HG02970 (cell line): ENCODE measurements at regions not wholly inside any gene's neighbourhood (a gene's known extent, or its start where the extent isn't known, plus 50 kb on each side); places are given as distances from the start of the nearest gene placed in this dataset.

ENCODE experiments used
- ATAC-seq: cut with Tn5 transposase; IDR thresholded peaks from one replicate; pipeline ENCODE4 v1.9.1; 2021; ENCODE audit warnings: mild to moderate bottlenecking, moderate library complexity, moderate number of reproducible peaks; ENCODE audit not compliant: unreplicated experiment, low FRiP score

DNA sequence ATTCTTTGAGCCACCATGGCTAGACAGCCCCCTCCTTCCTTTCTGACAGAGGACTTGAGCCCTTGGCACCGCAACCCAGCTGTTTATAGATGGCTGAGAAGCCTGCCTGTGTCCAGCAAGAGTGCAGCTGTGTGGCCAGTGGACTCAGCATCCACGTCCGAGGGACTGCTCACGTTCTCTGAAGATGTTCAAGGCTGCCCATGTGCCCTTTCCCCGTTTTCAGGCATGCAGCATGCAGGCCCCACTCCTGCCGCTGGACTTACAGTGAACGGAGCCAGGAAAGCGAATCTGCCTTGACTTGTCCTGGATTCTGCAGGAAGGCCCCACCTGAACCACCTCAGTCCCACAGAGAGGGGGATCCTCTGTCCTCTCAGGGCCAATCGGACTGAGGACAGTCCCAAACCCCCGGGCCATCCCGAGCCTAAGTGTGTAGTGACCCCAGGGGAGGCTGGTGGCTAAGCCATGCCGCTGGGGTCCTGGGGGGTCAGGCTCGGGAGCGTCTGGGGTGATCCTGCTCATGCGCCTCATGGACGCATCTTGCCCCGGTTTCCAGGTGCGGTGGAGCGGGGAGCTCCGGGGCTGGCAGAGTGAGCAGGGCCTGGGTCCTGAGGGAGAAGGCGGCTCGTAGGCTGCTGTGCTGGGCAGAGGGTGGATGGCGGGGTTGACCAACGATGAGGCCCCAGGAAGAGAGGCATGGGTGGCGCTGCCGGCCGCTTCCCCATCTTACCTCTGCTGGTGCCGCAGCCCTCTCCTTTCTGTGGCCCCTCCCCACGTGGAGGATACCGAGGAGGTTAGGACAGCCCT lies 170.7 kb downstream of the CTTN start:
- ATAC-seq, result no peak

DNA sequence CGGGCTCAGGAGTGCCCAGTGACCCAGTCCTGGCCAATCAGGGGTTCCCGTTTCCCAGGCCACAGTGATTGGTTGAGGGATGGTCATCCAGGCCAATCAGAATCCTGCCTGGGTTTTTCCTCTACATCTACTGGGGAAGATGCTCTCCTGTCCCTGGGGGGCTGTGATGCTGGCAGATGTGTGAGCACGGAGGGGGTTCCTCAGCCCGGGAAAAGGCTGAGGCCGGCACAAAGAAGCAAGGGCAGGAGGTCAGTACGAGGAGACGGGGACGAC lies 171.2 kb downstream of the CTTN start:
- no peak for ATAC-seq

DNA sequence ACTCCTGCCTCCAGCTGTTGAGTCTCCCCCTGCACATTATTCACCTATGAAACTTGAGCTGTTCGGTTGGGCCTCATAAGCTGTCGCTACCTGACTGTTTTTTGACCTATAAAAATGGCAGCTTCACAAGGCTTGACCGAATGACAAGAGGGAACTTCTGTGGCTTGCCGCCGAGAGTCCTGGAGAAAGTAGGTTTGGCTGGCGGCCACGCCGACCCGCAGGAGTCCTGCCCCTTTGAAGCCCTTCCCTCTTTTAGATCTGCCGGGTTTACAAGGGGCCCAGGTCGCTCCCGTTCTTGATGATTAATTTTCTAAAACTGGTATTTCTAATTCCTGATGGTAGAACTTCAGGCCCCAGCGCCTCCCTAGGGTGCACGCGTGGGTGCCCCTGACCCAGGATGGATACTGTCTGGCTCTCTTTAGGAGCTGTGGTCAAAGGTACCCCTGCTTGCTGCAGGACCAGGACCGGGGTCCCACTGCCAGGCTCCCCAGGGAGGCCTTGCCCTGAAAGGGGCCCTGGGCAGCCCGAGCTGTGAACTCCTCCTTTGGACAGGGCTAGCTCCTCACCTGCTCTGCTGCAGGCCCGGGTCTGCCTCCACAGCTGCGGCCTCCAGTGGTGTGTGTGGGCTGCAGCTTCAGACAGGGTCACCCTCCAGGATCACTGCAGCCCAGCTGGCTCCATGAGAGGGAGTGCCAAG lies 171.8 kb downstream of the CTTN start:
- no peak for ATAC-seq

DNA sequence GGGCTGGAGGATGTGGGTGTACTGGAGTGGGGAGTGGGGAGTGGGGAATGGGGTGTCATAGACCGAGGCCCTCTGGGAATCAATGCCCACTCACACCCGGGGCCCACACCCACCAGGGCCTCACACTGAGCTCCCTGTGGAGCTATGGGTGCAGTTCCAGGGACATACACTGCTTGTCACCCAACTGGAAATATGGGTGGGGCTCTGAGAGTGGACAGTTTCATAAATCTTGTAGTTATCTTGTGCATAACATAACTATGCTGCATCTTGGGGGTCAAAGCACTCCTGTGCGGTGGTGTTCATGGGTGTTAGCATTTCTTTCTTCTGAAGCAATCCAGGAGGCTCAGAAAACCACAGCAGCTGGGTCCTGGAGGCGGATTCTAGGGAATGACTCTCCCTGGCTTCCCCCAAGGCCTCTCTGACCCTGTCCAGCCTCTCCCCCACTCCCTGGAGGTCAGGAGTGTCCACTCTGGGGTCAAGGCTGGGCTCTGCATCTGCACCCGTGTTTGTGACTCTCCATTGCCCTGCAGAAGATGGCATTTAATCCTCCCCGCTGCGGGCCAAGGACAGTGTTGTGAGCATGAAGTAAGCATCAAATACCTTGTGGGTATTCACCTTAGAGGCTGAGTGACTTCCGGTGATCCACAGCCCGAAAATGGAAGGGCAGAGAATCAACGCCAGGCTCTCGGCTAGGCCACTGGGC lies 172.5 kb downstream of the CTTN start:
- no peak for ATAC-seq

DNA sequence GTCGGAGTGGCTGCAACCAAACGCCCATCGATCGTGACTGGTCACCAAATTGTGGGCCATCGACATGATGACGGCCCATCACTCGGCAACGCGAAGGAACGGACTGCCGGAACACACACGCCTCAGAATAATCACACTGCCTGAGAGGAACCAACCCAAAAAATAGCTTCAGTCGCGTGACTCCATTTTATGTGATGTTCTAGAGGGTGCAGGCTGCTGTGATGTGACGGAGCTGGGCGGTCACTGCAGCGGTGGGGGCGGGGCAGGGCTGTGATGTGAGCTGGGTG lies 174.6 kb downstream of the CTTN start:
- ATAC-seq, result no peak

DNA sequence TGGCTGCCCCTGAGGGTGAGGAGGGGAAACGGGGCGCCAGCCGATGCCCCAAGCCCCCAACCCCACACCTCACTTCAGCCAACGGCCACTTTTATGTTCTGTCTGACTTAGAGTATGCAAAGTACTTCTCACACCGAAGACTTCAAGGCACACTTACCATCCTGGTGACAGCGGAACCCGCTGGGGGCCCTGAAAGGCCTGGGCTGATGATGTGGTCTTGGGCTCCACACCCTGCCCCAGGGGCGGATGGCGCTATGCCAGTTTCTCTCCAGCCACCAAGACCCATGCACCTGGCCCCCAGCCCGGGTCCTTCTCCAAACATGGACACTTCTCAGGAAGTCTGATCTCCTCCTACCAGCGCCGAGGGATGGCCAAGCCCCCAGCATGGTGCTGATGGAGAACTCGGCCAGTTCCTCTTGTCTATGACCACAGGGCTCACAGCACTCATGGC lies 175.4 kb downstream of the CTTN start:
- ATAC-seq, result no peak

DNA sequence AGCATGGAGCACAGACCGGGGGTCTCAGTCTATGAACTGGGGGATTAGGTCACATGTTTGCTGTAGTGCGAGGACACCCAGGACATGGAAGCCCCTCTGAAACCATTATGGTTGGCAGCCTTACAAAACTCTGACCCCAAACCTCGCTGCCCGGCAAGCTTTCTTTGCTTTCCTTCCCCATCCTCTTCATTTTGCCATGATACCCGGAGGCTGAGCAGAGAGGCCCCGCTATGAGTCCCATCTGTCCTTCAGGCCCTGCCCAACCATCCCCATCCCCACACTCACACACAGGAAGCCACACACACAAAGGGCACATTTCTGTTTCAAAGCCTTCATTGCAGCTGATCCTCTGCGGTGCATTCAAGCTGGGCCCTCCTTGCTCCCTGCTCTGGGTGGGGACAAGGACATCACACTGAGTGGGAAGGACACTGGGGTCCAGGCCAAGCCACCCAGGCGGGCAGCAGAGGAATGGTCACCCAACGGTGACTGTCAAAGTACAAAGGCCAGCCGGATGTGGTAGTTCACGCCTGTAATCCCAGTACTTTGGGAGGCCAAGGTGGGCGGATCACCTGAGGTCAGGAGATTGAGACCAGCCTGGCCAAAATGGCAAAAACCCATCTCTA lies 176.5 kb downstream of the CTTN start:
- ATAC-seq, result no peak

DNA sequence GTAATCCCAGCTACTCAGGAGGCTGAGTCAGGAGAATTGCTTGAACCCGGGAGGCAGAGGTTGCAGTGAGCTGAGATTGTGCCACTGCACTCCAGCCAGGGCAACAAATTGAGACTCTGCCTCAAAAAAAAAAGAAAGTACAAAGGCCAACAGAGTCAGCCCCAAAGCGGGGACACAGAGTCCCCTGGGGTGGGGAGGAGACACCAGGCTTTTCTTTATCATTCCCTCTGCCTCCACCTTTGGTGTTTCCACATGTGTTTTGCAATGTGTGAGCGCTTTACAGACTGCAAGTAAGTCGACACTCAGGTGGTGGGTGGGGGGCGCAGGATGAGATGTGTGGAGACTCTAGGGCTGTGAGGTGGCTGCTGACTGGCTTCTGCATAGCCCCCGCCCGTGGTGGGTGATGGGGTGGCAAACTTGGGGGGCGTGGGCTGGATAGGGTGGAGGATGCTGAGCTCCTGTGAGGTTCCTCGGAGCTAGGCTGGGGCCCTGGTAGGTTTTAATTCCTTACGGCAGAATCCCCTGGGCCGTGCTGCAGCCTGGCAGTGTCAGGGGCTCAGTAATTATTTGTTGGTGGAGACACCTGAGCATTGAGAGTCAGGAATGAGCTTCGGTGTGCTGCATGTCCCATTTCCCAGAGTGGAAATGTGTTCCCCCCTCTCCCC lies 177.2 kb downstream of the CTTN start:
- ATAC-seq, result no peak

DNA sequence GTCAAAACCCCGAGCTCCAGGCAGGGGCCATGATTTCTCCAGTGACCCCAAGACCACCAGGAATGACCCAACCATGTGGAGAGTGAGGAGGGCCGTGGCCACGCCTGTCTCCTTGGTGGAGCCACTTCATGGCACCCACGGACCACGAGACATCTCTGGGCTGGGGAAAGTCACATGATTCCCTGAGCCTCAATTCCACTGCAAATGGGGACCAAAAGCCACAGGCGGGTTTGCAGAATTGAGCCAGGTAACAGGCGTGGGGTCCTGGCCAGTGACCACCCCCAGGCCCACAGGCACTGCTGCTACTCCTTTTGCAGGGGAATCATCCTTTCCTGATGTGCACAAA lies 178.9 kb downstream of the CTTN start:
- ATAC-seq, result no peak

DNA sequence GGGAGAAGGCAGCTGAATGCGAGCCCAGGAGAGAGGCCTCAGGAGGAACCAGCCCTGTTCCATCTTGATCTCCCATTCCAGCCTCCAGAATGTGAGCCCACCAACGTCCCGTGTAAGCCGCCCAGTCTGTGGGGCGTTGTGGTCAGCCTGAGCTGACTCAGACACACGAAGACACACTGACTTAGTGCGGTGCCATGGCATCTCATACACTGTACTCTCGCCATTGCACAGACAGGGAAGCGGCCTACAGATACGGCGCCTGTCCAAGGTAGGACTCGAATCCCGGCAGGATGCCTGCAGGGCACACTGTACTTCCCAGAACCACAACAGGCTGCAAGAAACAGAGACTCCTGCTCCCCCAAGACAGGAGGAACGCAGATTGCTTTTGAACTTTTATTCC lies 179.6 kb downstream of the CTTN start:
- no peak for ATAC-seq

DNA sequence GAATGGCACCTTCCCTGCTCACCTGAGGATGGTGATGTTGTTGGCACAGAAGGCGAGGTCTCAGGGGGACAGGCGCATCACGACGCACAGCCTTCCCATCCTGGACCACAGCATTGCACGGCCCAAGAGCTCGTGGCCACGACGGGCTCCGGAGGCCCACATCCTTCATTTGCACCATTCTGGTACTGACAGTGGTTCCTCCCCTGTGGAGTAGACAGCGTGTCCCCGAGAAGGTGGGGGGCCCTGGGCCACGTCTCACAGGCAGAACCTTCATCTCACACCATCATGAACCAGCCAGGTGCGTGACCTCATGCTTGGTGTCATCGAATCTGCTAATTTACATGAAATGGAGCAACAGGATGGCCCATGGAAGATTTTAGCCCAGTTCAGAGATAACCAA lies 180.0 kb downstream of the CTTN start:
- no peak for ATAC-seq

DNA sequence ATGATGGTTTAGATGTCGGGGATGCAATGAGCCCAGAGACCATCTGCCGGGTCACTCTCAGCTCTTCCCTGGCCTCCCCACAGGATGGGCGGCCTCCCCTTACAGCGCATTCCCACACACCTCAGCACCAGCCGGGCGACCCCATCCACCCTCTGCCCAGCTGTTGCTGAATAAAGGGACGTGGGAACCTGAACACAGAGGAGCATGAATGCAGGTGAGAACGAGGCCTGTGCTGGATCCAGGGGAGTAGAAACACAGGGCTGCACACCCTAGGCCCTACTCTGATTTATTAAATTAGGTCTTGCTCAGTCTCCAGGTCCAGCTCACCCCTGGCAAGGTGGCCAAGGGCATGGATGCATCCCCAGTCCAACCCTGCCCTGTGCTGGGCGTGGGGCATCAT lies 180.5 kb downstream of the CTTN start:
- ATAC-seq, result no peak

DNA sequence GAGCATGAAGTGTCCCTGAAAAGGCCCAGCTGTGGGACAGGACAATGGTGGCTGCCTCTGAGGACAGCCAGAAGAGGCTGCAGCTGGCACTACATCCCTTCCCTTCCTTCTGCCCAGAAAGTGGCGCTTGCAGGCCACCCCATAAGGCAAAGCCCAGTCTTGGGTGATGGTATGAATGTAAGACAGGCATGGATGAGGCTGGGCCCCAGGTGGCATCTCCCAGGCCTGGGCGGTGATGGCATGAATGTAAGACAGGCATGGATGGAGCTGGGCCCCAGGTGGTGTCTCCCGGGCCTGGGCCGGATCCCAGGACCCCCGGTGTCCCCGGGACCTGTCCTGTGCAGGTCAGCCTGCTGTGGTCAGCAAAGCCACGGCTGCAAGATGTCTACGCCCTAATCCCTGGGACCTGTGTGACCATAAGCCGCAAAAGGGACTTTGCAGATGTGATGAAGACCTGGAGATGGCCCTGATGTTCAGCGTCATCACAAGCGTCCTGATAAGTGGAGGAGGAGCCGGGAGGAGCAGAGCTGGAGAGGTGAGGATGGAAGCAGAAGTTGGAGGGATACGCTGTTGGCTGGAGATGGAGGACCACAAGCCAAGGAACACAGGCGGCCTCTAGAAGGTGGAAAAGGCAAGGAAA lies 181.1 kb downstream of the CTTN start:
- ATAC-seq, result no peak

DNA sequence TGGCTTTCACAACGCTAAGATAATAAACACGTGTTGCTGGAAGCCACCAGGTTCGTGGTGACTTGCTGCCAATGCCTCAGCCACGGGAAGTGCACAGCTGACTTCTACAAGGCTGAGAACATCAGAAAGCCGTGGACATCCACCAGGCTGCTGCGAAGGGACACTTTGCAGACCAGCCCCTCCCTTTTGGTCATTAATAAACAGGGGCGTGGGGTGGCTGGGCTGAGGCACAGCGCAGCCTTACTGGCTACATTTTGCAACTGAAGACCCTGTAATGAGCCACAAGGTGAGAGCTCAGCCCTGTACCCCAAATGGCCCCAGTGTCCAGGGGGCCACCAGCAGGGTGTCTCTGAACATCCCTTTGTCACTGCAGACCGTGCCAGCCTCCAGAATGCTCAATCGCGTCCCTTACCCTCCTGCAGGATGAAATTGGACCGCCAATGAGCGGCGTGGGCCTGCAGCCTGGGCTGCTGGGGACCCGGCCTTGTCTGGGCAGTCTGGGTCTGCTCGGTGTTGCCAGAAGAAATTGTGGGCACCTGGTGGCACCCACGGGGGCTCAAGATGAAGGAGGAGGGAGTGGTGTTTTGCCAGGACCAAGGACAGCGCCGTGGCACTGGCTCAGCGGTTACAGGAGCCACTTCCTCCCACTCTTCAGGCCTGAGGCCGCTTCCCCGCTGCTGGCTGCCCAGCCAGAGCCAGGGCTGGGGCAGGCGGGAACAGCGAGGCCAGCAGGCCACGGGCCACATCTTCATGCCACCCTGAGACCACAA lies 181.9 kb downstream of the CTTN start:
- no peak for ATAC-seq

DNA sequence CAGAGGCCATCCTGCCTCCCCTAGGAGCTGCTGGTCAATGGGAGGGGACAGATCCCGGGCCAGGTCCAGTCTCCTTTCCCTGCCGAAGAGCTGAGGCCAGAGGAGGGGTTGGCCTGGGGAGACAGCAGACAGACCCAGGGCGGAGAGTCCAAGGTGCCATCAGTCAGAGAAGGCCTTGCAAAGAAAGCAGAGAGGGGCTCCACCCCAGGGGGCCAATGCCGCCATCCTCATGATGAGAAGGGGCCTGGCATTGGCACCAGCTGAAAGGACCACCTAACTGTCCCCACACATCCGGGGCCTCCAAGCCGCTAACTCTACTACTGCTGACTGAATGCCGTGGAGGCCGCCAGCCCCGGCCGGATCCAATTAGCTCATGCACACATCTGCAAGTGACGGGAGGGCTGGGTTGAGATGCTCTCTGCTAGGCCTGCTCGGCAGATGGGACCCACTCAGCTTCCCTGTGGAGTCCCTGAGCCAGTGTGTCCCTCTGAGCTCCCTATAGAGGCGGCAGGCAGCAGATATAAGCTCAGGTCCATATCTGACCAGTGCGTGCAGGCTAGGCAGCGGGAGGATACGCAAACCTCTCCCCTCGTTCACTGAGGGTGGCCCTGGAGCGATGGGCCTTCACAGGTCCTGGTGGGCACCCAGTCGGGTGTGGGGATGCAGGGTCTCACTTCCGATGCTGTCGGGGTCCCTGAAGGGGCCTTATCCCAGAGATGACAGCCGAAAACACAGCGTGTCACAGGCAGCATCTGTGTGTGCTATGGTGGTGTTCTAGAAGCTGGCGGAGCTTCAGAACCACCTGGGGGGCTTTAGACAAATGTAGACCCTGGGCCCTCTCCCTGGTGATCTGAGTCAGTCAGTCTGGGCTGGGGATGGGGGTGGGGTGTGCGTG lies 183.9 kb downstream of the CTTN start:
- ATAC-seq, result no peak

DNA sequence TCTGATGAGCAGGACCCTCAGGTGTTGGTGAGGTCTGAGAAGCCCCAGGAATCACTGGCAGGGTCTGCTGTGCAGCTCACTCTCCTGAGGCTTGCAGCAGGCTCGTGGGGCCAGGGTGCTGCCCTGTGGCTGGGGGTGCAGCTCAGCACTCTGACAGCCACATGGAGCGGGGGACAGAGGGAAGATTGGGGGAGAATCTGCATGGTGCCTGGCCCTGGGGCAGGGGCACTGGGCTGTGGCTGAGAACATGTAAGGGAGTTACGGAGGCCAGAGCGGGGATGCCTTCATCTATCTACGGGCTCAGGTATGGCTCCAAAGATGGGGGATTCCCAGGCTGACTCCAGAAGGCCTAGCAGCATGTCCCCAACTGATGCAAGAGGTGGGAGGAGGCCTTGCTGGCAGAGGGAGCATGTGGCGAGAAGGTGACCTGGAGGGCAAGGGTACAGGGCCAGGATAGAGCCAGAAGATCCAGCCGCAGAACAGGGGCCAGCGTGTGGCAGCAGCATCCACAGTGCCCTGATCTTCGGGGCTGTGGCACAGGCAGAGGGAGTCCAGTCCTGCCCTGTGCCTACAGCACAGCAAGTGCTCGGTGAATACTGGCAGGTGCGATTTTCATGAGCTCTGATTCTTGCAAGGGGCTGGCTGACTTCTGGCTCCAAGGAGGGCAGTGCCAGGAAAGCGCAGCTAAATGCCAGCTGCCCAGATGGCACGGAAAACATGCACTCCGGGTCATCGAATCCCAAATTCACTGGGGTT lies 184.7 kb downstream of the CTTN start:
- no peak for ATAC-seq

DNA sequence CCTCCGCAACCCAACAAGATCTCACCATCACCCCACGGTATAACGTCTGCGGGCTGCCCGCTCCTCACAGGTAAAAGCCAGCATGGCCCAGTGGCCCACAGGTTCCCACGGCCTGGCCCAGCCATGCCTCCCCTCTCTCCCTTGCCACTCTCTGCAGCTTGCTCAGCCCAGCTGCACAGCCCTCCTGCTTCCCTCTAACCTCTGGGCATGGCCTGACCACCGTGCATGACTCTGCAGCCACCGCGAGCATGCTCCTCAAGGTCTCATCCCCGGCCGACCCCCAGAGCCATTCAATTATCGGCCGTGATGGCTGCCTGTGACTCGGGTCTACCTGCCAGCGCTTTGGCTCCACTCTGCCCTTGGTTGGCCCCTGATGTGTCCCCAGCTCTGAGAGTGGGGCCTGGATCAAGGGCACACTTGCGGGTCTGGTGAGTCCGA lies 185.5 kb downstream of the CTTN start:
- ATAC-seq, result no peak
